Ovary (tissue), 7 donors: ENCODE measurements at regions not wholly inside any gene's neighbourhood (a gene's known extent, or its start where the extent isn't known, plus 50 kb on each side); places are given as distances from the start of the nearest gene placed in this dataset.
A peak's percentile ranks its signal among the peaks of the same experiment; 100 is the strongest.

ENCODE experiments used
- DNase-seq, 5 donors: peaks; one replicate each; pipeline ENCODE4 v3.0.0-alpha.2; 2019 to 2020
- H3K27ac ChIP-seq, 2 donors: fragments of 200-600 bp; one replicate each; pipeline versions ENCODE4 v1.5.1 to v1.8.0; 2019 to 2022
- H3K27me3 ChIP-seq: fragments of 200-600 bp; one replicate; pipeline ENCODE4 v1.8.0; 2022
- H3K36me3 ChIP-seq: fragments of 200-600 bp; sonication (generic); one replicate; pipeline ENCODE4 v1.5.1; 2019
- H3K4me1 ChIP-seq: one replicate; pipeline ENCODE4 v1.8.1; 2013; ENCODE audit warnings: mild to moderate bottlenecking, moderate library complexity; ENCODE audit not compliant: insufficient read depth
- H3K4me3 ChIP-seq: fragments of 200-600 bp; sonication (generic); one replicate; pipeline ENCODE4 v1.5.1; 2017
- H3K9me3 ChIP-seq, 2 donors: fragments of 200-600 bp in 1 of 2; sonication (generic) in 1 of 2; one replicate each; pipeline versions ENCODE4 v1.5.1 to v1.8.1; 2013 to 2019; ENCODE audit warnings: mild to moderate bottlenecking in 1 of 2, moderate library complexity in 1 of 2
- EP300 ChIP-seq: sonication (generic); formaldehyde crosslinking; IDR thresholded peaks from one replicate; pipeline ENCODE4 v1.6.1; 2017; ENCODE audit warnings: antibody characterized with exemption
- POLR2A ChIP-seq: fragments of 450-650 bp; IDR thresholded peaks from one replicate; pipeline ENCODE4 v1.6.1; 2017; ENCODE audit warnings: antibody characterized with exemption, mild to moderate bottlenecking, moderate library complexity
- WGBS, 3 donors: extraction: QIAGEN DNeasy Blood & Tissue Kit in 1 of 3; methylation state at CpG; one replicate each; pipeline versions ENCODE4 v1.1.5 to v1.1.7; 2013 to 2017; 5-methylcytosine and 5-hydroxymethylcytosine counted together
- intact Hi-C, 4 donors: fragments of 100-400 bp; cut with DNase I; formaldehyde crosslinking; loops; one replicate each; pipeline versions ENCODE4 v1.11.0 to v1.15.1; 2022 to 2023
- TF ChIP-seq, protein P1 (sequence below), 3 donors: fragments of 450-650 bp in 2 of 3; fragments of 200-600 bp in 1 of 3; IDR thresholded peaks; one replicate each; pipeline versions ENCODE4 v1.5.1 to v1.8.0; 2016 to 2022; ENCODE audit warnings: antibody characterized with exemption in 3 of 3, mild to moderate bottlenecking in 1 of 3
- donor health status: DM: no; HTN: no; CAD: no; lungs with moderate emphysema.
- donor health status: DM: no; HTN: no; CAD: no.
- donor health status: Bipolar disorder and iron deficiency.
- donor health status: DM: no; HTN: no; CAD: no.
- donor health status: DM: yes; HTN: yes; CAD: no.

DNA sequence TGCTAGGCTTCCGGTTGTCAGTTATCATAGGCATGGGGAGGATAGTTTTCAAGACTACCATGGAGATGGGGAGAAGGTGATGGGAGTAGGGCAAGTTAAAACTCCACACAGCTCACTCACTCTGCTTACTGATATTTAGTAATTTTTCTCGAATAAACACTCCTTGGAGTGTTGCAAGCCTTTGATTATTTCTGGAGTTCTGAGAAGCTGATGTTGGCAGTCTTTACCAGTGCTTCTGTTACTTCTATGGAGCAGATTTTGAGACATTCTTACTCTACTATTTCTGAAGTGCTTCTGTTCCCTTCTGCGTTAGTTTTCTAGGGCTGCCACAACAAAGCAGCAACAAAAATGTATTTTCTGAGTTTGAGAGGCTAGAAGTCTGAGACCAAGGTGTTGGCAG, 104.4 kb downstream of the CH25H start:
- H3K27ac ChIP-seq = no peak overlapping the region
- intact Hi-C loops = no loop called here
- no peak for DNase-seq

DNA sequence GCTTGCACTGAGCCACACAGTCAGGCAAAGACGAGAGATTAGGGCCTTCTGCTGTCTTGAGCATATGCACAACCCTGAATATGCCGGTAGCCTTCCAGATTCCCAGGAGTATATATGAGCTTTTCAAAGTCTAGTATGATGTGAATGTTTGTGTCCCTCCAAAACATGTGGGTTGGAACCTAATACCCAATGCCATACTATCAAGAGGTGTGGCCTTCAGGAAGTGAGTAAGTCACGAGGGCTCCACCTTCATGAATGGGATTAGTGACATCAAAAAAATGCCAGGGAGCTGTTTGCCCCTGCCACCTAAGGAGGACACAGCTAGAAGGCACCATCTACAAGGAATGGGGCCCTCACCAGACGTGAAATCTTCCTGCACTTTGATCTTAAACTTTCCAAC, 105.2 kb downstream of the CH25H start:
- intact Hi-C loops = no loop called here
- WGBS, 3 donors = 92 to 96% (median 96%) methylated on average over 4 of the region's 4 CpGs
- Histone ChIP-seq H3K27me3 (no peaks in the 10 kb centered on the region), H3K9me3 (no peaks in the 10 kb centered on the region), H3K27ac (no peak overlapping the region), H3K4me3 (no peak overlapping the region), H3K36me3 (no peaks in the 10 kb centered on the region), H3K4me1 (peaks cover 1% of the 10 kb centered on the region)
- DNase-seq = no peak
- TF ChIP-seq POLR2A (no peak), EP300 (no peak)
- TF ChIP-seq, protein P1, sequence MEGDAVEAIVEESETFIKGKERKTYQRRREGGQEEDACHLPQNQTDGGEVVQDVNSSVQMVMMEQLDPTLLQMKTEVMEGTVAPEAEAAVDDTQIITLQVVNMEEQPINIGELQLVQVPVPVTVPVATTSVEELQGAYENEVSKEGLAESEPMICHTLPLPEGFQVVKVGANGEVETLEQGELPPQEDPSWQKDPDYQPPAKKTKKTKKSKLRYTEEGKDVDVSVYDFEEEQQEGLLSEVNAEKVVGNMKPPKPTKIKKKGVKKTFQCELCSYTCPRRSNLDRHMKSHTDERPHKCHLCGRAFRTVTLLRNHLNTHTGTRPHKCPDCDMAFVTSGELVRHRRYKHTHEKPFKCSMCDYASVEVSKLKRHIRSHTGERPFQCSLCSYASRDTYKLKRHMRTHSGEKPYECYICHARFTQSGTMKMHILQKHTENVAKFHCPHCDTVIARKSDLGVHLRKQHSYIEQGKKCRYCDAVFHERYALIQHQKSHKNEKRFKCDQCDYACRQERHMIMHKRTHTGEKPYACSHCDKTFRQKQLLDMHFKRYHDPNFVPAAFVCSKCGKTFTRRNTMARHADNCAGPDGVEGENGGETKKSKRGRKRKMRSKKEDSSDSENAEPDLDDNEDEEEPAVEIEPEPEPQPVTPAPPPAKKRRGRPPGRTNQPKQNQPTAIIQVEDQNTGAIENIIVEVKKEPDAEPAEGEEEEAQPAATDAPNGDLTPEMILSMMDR (IDR thresholded peaks at IDR 0.05) = no peak

More for the DNA sequence above, 104.4 kb downstream of the CH25H start:
- H3K4me1 ChIP-seq = peaks cover 1% of the 10 kb centered on the region
- H3K27me3 ChIP-seq = no peaks in the 10 kb centered on the region
- no peaks in the 10 kb centered on the region for H3K9me3 ChIP-seq
- no peaks in the 10 kb centered on the region for H3K36me3 ChIP-seq
- H3K4me3 ChIP-seq = no peak overlapping the region
- TF ChIP-seq, protein P1 (IDR thresholded peaks at IDR 0.05) = no peak
- TF ChIP-seq POLR2A (no peak), EP300 (no peak)
- 66 to 80% (median 76%) methylated on average over 3 of the region's 3 CpGs for WGBS, 3 donors

DNA sequence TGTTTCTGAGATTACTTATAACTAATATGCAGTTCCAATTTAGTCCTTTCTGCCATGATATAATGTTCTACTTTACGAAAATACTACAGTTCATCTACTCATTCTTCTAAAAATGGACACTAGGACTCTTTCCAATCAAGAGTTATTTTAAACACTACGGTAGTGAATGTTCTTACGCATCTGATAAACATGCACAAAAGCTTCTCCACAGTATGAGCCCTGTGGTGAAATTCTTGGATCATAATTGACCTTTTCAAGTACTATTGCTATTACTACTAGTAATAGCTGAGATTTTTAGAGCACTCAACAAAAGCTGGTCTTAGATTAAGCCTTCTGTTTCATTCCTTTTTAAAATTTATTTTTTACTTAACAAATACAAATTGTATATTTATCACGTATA, 106.4 kb downstream of the CH25H start:
- peaks cover 1% of the 10 kb centered on the region for H3K4me1 ChIP-seq
- intact Hi-C loops = no loop called here

DNA sequence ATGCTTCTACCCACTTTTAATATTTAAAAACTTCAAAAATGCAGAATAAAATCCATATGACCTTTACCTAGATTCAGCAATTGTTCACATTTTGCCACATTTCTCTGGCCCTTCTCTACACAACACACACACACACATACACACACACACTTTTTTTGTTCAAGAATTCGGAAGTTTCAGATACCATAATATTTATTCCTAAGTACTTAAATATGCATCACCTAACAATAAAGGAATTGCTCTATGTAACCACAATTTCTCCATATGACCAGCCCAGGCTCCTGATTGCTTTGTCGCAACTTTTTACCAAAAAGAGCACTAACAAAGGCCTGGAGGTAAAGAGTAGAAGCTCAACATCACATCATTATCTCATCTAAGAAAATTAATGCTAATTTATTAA, 106.6 kb downstream of the FAS start:
- intact Hi-C loops = no loop called here

More for the DNA sequence above, 106.4 kb downstream of the CH25H start:
- Histone ChIP-seq H3K27me3 (no peaks in the 10 kb centered on the region), H3K9me3 (no peaks in the 10 kb centered on the region), H3K36me3 (no peaks in the 10 kb centered on the region), H3K27ac (peak overlapping the region in 1 of 2 donors; percentile 25), H3K4me3 (no peak overlapping the region)
- WGBS, 3 donors = 21 to 39% (median 23%) methylated on average over 4 of the region's 4 CpGs
- TF ChIP-seq POLR2A (no peak), EP300 (no peak)
- TF ChIP-seq, protein P1 (IDR thresholded peaks at IDR 0.05) = no peak
- DNase-seq = no peak

More for the DNA sequence above, 106.6 kb downstream of the FAS start:
- no peaks in the 10 kb centered on the region for H3K36me3 ChIP-seq
- no peaks in the 10 kb centered on the region for H3K4me1 ChIP-seq
- DNase-seq = no peak
- H3K9me3 ChIP-seq = no peaks in the 10 kb centered on the region
- TF ChIP-seq, protein P1 (IDR thresholded peaks at IDR 0.05) = no peak
- TF ChIP-seq EP300 (no peak), POLR2A (no peak)
- no peaks in the 10 kb centered on the region for H3K27me3 ChIP-seq
- H3K27ac ChIP-seq = no peak overlapping the region
- H3K4me3 ChIP-seq = no peak overlapping the region
- 90 to 97% (median 94%) methylated on average over 2 of the region's 2 CpGs for WGBS, 3 donors
